NT2/D1 (cell line): ENCODE measurements at regions not wholly inside any gene's neighbourhood (a gene's known extent, or its start where the extent isn't known, plus 50 kb on each side); places are given as distances from the start of the nearest gene placed in this dataset.

Experiments
- DNase-seq: peaks from one replicate; pipeline ENCODE4 v3.0.0-alpha.2; 2011; ENCODE audit warnings: low read depth, low spot score
- H3K27me3 ChIP-seq: 2 replicates; pipeline ENCODE4 v1.6.0; 2011; ENCODE audit warnings: mild to moderate bottlenecking; ENCODE audit not compliant: insufficient read length, insufficient read depth
- H3K36me3 ChIP-seq: 2 replicates; pipeline ENCODE4 v1.6.1; 2011; ENCODE audit warnings: mild to moderate bottlenecking, low read length, mixed read lengths; ENCODE audit not compliant: insufficient read depth, insufficient read length
- H3K4me1 ChIP-seq: 2 replicates; pipeline ENCODE4 v1.5.1; 2011; ENCODE audit not compliant: insufficient read depth, insufficient read length
- H3K4me3 ChIP-seq: 2 replicates; pipeline ENCODE4 v1.5.1; 2011; ENCODE audit warnings: low read depth; ENCODE audit not compliant: insufficient read length
- H3K9ac ChIP-seq: 2 replicates; pipeline ENCODE4 v1.6.0; 2011; ENCODE audit warnings: low read depth; ENCODE audit not compliant: insufficient read length
- H3K9me3 ChIP-seq: 2 replicates; pipeline ENCODE4 v1.5.1; 2011; ENCODE audit warnings: mild to moderate bottlenecking, low read length; ENCODE audit not compliant: insufficient read depth
- SUZ12 ChIP-seq: IDR thresholded peaks from 2 replicates; pipeline ENCODE4 v1.6.1; 2011; ENCODE audit not compliant: insufficient read length, insufficient read depth; ENCODE audit errors: extremely low read depth
- YY1 ChIP-seq: IDR thresholded peaks from 2 replicates; pipeline ENCODE4 v1.6.1; 2011; ENCODE audit not compliant: insufficient read length, insufficient read depth
- ZNF274 ChIP-seq: IDR thresholded peaks from 2 replicates; pipeline ENCODE4 v1.6.1; 2011; ENCODE audit warnings: mild to moderate bottlenecking, low read depth, low read length

DNA sequence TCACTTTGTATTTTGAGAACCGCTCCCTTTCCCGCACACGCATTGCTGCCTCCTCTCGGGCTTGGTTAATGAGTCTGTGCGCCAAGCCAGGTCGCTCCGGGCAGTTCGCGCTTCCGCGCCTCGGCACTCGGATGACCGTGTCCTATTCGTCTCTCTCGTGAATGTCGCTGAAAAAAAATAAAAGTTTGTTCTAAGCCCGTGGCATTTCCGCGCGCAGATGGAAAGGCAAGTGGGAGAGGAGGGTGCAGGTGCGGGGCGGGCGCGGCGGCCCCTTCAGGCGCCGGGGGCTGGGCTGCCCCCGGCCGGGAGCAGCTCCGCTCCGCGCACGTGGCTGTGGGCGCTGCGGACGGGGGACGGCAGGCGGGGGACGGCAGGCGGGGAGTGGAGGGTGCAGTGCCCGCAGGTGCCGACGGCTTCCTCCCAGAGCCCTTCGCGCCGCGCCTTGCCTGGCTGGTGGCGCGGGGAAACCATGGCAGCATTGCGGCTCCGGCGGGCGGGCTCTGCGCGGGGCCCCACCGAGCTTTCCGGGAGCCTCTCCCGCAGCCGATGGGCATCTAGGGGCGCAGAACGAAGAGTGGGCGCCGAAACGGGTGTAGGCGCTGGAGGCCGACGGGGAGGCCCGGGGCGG, 159.6 kb upstream of the SIX2 start:
- peaks cover 57% of the 10 kb centered on the region for H3K27me3 ChIP-seq
- TF ChIP-seq ZNF274 (no peak), SUZ12 (no peak), YY1 (no peak)
- H3K4me1 ChIP-seq = no peaks in the 10 kb centered on the region
- no peaks in the 10 kb centered on the region for H3K9me3 ChIP-seq
- no peak for DNase-seq
- H3K9ac ChIP-seq = peak overlapping the region; percentile 50
- H3K4me3 ChIP-seq = peak overlapping the region; percentile 51
- H3K36me3 ChIP-seq = no peaks in the 10 kb centered on the region

DNA sequence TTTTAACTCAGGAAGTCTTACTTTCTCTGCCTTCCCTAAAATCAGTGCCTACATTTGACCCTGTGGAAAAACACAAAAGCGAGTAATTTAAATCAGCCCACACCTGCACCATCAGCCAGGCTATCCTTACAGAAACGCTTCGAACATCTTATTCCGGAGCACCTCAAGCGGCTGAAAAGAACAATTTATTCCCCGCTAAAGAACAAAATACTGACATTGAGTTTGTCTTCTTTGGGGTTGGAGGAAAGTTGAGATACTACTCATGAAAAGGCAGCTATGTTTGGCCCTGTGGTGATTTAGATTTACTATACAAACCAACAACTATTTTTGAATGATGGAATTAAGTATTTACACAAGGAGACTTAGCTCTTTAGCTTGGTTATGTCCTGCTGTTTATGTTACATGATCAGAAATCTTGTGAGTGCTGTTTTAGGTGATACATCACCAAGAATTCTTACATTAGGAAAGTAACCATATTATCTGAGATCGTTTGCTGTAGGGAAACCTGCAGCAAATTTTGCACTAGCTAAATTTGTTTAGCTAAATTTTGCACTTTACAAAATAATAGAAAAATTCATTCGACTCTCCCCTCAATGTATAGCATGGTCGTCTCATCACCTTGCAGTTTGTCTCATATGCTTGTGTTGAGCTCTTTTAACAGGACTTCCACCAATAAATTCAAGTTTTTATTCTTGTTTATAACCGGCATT, 158.8 kb upstream of the SIX2 start:
- no peak overlapping the region for H3K9ac ChIP-seq

DNA sequence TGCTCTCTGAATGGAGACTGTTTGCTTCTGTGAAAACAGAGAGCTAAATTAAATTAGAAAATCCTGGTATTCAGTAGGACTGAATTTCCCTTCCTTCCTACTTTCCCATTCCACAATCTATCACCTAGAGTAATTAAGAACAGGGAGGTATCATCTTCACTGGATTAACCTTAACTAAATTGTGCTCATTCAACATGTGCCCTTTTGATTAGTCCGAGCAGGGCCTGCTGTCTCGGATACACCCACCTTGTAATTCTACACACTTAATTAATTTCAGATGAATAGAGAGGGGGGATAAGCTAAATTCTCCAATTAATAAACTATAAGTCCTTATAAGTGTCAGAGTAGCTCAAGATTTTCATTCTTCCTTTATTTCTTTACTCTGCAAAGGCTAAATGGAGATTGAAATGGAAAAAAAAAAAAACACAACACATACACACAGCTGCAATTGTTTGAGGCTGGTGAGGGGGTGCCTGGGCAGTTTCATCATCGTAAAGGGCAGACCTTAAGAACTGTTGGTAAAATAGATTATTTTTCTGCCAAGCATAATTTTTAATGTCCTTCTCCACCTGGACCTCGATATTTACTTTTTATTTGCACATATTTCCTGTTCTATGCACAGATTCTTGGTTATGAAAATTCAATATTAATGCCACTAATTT, 157.1 kb upstream of the SIX2 start:
- Histone ChIP-seq H3K4me3 (no peak overlapping the region), H3K36me3 (no peaks in the 10 kb centered on the region), H3K27me3 (peaks cover 46% of the 10 kb centered on the region), H3K4me1 (no peaks in the 10 kb centered on the region), H3K9ac (no peak overlapping the region), H3K9me3 (no peaks in the 10 kb centered on the region)
- TF ChIP-seq ZNF274 (no peak), SUZ12 (no peak), YY1 (no peak)
- no peak for DNase-seq

More for the DNA sequence above, 158.8 kb upstream of the SIX2 start:
- peaks cover 57% of the 10 kb centered on the region for H3K27me3 ChIP-seq
- no peak for DNase-seq
- H3K4me3 ChIP-seq = no peak overlapping the region
- H3K36me3 ChIP-seq = no peaks in the 10 kb centered on the region
- H3K9me3 ChIP-seq = no peaks in the 10 kb centered on the region
- no peaks in the 10 kb centered on the region for H3K4me1 ChIP-seq
- TF ChIP-seq YY1 (no peak), ZNF274 (no peak), SUZ12 (no peak)

DNA sequence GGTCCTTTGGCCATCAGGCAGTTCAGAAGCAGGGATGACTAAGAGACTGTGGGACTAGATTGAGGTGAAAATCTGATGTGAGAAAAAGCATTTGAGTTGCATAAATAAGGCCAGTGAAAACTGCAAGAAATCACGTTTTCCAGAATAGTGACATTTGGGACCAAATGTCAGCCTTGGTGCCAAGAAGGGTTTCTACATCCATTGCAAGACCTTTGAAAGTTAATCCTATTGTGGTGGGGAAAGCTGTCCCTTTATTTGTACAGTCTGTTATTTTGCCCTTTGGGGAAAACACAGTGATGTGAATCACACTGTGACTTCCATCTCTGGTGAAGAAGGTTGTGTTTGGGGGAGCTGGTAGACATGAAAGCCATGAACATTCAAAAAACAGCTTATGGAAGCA, 153.5 kb upstream of the SIX2 start:
- Histone ChIP-seq H3K9ac (no peak overlapping the region), H3K4me3 (no peak overlapping the region), H3K9me3 (no peaks in the 10 kb centered on the region), H3K36me3 (no peaks in the 10 kb centered on the region), H3K27me3 (peaks cover 10% of the 10 kb centered on the region), H3K4me1 (no peaks in the 10 kb centered on the region)
- no peak for TF ChIP-seq SUZ12
- no peak for TF ChIP-seq ZNF274
- TF ChIP-seq YY1 = no peak
- no peak for DNase-seq

DNA sequence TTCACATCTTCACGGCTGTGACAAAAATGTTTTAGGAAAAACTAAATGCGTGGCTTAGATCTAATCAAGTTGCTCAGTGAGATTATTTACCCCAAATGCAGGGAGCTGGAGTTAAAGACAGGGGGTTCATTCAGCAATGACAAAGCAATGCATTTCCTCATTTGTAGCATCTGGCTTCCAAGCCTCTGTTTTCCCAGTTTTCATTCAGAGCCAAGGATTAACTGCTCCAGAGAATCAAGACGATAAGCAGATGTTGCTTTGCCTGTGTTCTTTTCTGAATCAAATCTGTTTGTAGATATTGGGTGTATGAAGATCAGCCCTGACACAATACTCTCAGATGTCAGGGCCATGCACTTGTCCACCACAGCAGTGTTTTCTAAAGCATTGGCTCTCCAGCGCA, 147.4 kb upstream of the SIX2 start:
- Histone ChIP-seq H3K4me3 (no peak overlapping the region), H3K9ac (no peak overlapping the region), H3K4me1 (peaks cover 3% of the 10 kb centered on the region), H3K27me3 (no peaks in the 10 kb centered on the region), H3K9me3 (no peaks in the 10 kb centered on the region), H3K36me3 (no peaks in the 10 kb centered on the region)
- TF ChIP-seq YY1 = no peak
- no peak for TF ChIP-seq SUZ12
- no peak for TF ChIP-seq ZNF274
- DNase-seq = no peak

DNA sequence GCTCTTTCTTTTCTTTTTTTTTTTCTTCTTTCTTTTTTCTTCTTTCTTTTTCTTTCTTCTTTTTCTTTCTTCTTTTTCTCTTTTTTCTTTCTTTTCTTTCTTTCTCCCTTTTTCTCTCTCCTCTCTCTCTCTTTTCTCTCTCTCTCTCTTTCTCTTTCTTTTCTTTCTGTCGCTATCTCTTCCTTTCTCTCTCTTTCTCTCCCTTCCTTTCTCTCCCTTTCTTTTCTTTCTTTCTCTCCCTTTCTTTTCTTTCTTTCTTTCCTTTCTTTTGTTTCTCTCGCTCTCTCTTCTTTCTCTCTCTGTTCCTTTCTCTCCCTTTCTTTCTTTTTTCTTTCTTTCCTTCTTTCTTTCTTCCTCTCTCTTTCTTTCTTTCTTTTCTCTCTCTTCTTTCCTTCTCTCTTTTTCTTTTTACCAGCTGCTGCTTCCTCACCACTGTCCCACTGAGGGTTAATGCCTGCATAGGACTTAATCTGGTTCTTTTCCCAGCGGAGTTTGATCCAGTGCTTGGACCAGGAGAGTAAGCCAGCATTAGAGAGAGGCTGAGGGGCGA, 145.4 kb upstream of the SIX2 start:
- H3K4me3 ChIP-seq = no peak overlapping the region
- no peaks in the 10 kb centered on the region for H3K36me3 ChIP-seq
- H3K9me3 ChIP-seq = peaks cover 12% of the 10 kb centered on the region; the same call in 1 of the 2 replicates
- H3K27me3 ChIP-seq = no peaks in the 10 kb centered on the region
- H3K4me1 ChIP-seq = peaks cover 3% of the 10 kb centered on the region
- DNase-seq = no peak
- no peak overlapping the region for H3K9ac ChIP-seq
- no peak for TF ChIP-seq YY1
- TF ChIP-seq SUZ12 = no peak
- no peak for TF ChIP-seq ZNF274

DNA sequence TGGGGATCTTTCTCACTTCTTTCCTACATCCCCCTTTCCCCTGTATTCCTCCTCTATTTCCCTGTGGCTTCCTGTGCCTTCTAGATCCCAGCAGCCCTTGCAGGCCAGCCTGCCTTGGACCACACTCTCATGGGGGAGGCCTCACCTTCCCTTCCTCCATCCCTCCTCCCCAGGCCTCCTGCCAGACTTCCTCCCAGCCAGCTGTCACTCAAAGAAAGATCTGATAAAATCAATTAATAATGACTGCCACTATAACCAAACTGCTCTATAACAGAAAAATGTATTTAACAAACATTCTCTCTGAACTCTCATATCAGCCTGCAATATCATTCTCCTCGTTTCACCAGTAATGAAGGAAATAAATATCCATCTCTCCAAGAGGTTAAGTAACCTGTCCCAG, 144.9 kb upstream of the SIX2 start:
- Histone ChIP-seq H3K9ac (no peak overlapping the region), H3K4me1 (peaks cover 3% of the 10 kb centered on the region), H3K36me3 (no peaks in the 10 kb centered on the region), H3K4me3 (no peak overlapping the region), H3K9me3 (peaks cover 12% of the 10 kb centered on the region; the same call in 1 of the 2 replicates), H3K27me3 (no peaks in the 10 kb centered on the region)
- no peak for DNase-seq
- TF ChIP-seq ZNF274 (no peak), SUZ12 (no peak), YY1 (no peak)
